Eye (tissue), 1 donor: ENCODE measurements at regions not wholly inside any gene's neighbourhood (a gene's known extent, or its start where the extent isn't known, plus 50 kb on each side); places are given as distances from the start of the nearest gene placed in this dataset.

ENCODE experiments used
- DNase-seq: peaks from one replicate; pipeline ENCODE4 v3.0.0-alpha.2; 2015

GRCh38 chr5:144084971-144085370 lies 85.5 kb downstream of the YIPF5 start:
- DNase-seq: no peak

DNA sequence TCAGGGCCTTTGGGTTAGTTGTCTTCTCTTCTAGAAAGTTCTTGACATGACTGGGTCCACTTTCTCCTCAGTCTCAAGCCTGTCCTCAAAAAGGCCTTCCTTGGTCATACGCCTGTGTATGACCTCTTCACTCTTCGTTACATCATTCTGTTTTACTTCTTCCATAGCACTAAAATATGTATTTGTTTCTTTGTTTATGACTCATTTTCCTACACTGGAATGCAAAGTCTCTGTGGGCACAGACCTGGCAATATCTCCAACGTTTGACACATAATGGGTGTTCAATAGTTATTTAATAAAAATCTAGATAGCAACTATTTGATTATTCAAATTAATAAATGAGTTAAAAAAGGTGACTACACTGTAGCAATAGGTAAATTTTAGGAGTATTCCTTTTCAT lies 85.1 kb downstream of the YIPF5 start:
- no peak for DNase-seq

DNA sequence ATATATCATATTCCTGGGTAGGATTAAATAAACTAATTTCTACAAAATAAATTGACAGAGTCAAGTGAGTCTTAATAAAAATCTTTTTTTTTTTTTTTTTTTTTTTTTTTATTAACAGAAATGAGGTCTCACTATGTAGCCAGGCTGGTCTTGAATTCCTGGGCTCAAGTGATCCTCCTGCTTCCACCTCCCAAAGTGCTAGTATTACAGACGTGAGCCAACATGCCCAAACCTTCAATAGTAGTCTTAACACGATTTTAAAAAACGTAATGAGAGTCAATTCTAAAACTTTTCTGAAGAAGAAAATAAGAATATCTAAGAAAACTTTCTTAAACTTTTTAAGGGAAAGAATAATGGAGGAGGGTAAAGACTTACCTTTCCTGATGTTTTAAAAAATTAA lies 84.2 kb downstream of the YIPF5 start:
- no peak for DNase-seq

DNA sequence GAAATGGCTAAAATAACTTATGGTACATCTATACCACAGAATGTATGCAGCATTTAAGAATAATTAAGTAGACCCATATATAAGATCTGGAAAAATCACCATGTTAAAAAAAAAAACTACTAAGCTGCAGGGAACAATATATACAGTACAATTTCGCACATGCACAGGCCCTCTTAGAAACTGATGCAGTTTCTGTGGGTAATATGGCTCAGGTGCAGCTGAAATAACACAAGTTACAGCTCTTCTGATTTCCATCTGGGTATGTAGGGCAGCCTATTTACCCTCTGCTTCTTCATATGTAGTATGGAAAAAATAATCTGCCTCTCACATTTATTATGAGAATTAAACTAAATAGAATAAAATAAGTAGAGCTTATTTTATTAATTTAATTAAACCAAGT lies 82.9 kb downstream of the YIPF5 start:
- no peak for DNase-seq

- DNase-seq: no peak
These were observed 82.0 kb downstream of the YIPF5 start for GRCh38 chr5:144088206-144089064.

DNA sequence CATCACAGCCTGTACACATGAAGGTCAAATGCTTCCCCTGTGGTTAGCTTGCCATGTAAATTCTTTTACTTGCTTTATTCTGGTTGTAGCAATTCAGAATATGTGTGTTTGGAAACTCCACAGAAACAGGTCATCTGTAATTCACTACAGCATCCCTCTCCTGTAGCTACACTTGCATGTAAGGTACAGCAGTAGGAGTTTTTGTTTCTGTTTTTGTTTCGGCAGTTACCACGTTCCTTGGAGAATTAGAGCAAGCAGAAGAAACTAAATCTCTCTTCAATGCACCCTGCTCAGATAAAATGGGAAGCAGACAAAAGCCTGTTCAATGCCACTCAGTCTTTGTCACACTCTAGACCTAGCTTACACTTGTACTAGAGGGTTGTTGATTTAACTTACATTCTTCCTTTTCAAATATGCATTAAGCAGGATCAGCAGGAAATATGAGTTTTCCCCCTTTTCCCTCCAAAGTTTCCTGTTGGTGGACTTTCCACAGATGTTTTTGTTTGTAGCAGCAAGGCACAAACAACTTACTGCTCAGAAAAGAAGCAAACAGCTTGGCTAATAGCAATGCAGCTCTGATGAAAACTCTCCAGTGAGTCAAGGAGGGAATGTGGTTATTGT lies 80.9 kb downstream of the YIPF5 start:
- DNase-seq: peak; percentile 41

DNA sequence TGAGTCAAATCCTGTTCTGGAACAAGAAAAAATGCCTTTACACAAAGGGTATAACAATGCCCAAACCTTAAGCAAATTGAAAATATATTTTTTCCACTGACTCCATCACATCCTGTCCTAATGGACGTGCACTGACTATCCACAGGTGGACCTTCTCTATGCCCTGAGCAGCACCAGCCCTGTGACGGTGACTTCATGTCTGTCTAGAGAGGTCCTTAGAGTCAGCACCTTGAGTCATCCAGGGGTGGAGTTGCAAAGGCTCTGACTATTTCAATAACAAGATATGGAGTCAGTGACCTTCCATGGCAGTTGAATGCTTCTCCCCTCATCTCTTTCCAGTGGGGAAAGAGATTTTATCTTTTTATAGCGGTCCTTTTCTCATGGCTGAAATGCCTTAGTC lies 78.0 kb downstream of the YIPF5 start:
- no peak for DNase-seq

- DNase-seq: no peak
These were observed 77.1 kb downstream of the YIPF5 start for GRCh38 chr5:144093400-144093799.

DNA sequence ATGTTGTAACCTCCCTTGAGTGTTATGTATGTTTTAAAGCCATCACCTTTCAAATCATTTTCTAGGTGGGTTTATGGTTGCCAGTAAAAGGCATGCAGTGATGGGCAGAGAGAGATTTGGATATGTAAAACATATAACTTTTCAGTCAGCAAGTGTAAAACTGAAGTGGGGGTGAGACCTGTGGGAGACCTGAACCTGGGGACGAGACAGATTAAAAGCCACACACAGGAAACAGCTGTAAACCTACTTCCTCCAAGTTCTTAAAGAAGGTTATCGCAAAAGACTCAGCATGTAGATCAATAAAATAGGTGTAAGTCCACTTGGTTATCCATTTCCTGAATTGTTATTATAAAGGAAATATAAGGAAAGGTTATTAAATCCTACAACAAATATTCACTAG lies 76.6 kb downstream of the YIPF5 start:
- no peak for DNase-seq

- no peak for DNase-seq
These were observed 69.8 kb downstream of the YIPF5 start for GRCh38 chr5:144100702-144101101.

- no peak for DNase-seq
These were observed 68.8 kb downstream of the YIPF5 start for GRCh38 chr5:144101616-144102015.

GRCh38 chr5:144102361-144102760 lies 68.1 kb downstream of the YIPF5 start:
- DNase-seq: no peak

DNA sequence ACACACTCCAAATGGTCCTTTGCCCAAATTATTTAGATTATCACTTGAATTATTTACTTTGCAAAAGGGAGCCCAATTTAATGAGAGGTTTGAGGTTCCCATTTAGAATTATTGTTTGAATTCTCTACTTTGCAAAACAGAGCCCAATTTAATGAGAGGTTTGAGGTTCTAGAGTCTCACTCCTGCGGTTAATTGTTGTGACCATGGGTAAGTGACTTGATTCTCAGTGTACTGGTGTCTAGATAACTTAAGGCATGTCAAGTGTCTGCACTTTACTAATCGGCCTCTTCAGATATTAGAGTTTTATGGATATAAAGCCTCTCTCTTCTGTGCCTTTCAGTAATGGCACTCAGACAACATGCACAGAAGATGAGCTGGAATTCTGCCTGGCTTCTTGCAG lies 67.5 kb downstream of the YIPF5 start:
- DNase-seq: no peak

DNA sequence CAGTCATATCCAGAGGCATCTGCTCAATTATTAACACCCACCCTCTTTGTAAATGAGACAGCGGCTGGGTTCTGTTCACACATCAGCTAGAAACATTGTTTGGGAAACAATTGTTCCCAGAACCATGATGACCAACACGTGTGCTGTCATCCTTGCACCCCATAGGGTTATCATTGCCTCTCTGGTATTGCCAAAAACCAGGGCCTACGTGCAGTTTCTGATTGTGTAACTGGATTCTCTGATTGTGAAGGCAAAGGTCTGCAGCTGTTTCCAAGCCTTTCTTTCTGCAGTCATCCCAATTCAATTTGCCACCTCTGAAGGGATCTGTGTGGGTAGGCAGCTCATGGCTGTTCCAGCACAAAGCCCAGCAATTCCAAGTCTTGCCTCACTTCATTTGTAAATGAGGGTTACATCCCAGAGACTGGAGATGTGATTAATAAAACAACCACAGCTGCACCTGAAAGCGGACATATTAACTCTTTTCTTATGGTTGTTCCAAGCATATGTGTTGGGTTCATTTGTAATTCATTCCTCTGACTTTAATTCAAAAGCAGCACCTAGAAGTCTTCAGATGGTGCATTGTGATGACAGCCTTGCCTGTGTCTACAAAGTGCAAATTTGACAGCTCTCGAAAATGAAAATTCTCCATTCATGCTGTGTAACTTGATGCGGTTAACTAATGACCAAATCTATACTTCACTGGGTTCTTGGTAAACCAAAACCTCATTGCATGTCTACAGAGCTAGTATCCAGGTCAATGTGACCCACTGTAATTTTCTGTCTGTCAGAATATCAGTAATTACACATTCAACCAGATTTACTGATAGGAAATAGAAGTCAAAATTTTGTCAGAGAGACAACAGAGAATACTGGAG lies 66.6 kb downstream of the YIPF5 start:
- no peak for DNase-seq

DNA sequence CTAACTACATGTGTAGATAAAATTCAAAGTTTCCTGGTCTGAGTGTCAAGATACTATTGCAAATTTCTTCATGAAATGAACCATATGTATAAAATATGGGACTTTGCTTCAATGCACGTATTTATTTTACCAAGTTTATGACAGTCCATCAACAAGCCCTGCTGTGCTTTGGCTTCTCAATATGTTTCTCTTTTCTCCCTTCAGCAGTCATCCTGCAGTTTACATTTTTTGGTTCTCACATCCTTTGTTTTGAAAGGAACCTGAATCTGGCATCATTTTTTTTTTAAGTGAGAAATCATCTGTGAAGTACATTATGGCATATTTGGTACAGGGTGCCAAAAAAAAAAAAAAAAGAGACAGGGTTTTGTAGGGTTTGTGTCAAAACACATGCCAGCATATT lies 65.1 kb downstream of the YIPF5 start:
- no peak for DNase-seq

- DNase-seq: no peak
These were observed 62.3 kb downstream of the YIPF5 start for GRCh38 chr5:144108131-144108530.
